Lower leg skin (tissue), 4 donors: ENCODE measurements at regions not wholly inside any gene's neighbourhood (a gene's known extent, or its start where the extent isn't known, plus 50 kb on each side); places are given as distances from the start of the nearest gene placed in this dataset.

Experiments used
- DNase-seq, 2 donors: peaks; one replicate each; pipeline ENCODE4 v3.0.0-alpha.2; 2019; ENCODE audit warnings: low spot score in 2 of 2
- H3K4me3 ChIP-seq: fragments of 200-600 bp; sonication (generic); 2 replicates; pipeline ENCODE4 v1.5.1; 2017; ENCODE audit warnings: mild to moderate bottlenecking, low read depth; ENCODE audit not compliant: poor library complexity, severe bottlenecking
- CTCF ChIP-seq, 3 donors: fragments of 450-650 bp; IDR thresholded peaks; one replicate each; pipeline ENCODE4 v1.5.1; 2016; ENCODE audit warnings: antibody characterized with exemption in 3 of 3, mild to moderate bottlenecking in 3 of 3, moderate library complexity in 2 of 3
- POLR2A ChIP-seq, 2 donors: fragments of 450-650 bp; IDR thresholded peaks; one replicate each; pipeline ENCODE4 v1.6.1; 2016 to 2017; ENCODE audit warnings: antibody characterized with exemption in 2 of 2, mild to moderate bottlenecking in 1 of 2, moderate library complexity in 1 of 2
- WGBS, 2 donors: methylation state at CpG; one replicate each; pipeline ENCODE4 v1.1.5; 2018; 5-methylcytosine and 5-hydroxymethylcytosine counted together
- intact Hi-C: fragments of 100-400 bp; cut with DNase I; formaldehyde crosslinking; loops from one replicate; pipeline ENCODE4 v1.15.0; 2023; ENCODE audit warnings: low total_unique reads

GRCh38 chr7:68958571-68958970 is 639.7 kb upstream of the AUTS2 start:
- WGBS, 2 donors, result 31 to 50% methylated on average over 2 of the region's 2 CpGs
- DNase-seq, result no peak
- intact Hi-C loops, result no loop called here
- no peak overlapping the region for H3K4me3 ChIP-seq
- no peak for TF ChIP-seq CTCF (IDR thresholded peaks at IDR 0.05)
- TF ChIP-seq POLR2A (IDR thresholded peaks at IDR 0.05), result no peak

- no peak for TF ChIP-seq POLR2A (IDR thresholded peaks at IDR 0.05)
- no peak for TF ChIP-seq CTCF (IDR thresholded peaks at IDR 0.05)
- WGBS, 2 donors, result 73 to 75% methylated on average over 4 of the region's 4 CpGs
- no peak for DNase-seq
- no peak overlapping the region for H3K4me3 ChIP-seq
- intact Hi-C loops, result no loop called here
Measured at GRCh38 chr7:68963552-68963951, 634.7 kb upstream of the AUTS2 start.

GRCh38 chr7:68964060-68964459 is 634.2 kb upstream of the AUTS2 start:
- intact Hi-C loops, result no loop called here
- no peak overlapping the region for H3K4me3 ChIP-seq
- no peak for TF ChIP-seq POLR2A (IDR thresholded peaks at IDR 0.05)
- no peak for TF ChIP-seq CTCF (IDR thresholded peaks at IDR 0.05)
- DNase-seq, result no peak

- H3K4me3 ChIP-seq, result no peak overlapping the region
- intact Hi-C loops, result no loop called here
- TF ChIP-seq POLR2A (IDR thresholded peaks at IDR 0.05) (no peak), CTCF (IDR thresholded peaks at IDR 0.05) (no peak)
- 60 to 61% methylated on average over 3 of the region's 3 CpGs for WGBS, 2 donors
- no peak for DNase-seq
Measured at GRCh38 chr7:68965351-68965750, 632.9 kb upstream of the AUTS2 start.

GRCh38 chr7:68967598-68967997 is 630.7 kb upstream of the AUTS2 start:
- no peak overlapping the region for H3K4me3 ChIP-seq
- intact Hi-C loops, result no loop called here
- DNase-seq, result no peak
- TF ChIP-seq CTCF (IDR thresholded peaks at IDR 0.05) (no peak), POLR2A (IDR thresholded peaks at IDR 0.05) (no peak)

GRCh38 chr7:68969571-68969970 is 628.7 kb upstream of the AUTS2 start:
- 48 to 53% methylated on average over 3 of the region's 3 CpGs for WGBS, 2 donors
- TF ChIP-seq POLR2A (IDR thresholded peaks at IDR 0.05), result no peak
- TF ChIP-seq CTCF (IDR thresholded peaks at IDR 0.05), result no peak
- intact Hi-C loops, result no loop called here

More at GRCh38 chr7:68969571-68969970, 628.7 kb upstream of the AUTS2 start:
- H3K4me3 ChIP-seq, result no peak overlapping the region
- DNase-seq, result peak in 1 of 2 donors; percentile 13
